ENCODE measurements at regions not wholly inside any gene's neighbourhood (a gene's known extent, or its start where the extent isn't known, plus 50 kb on each side); places are given as distances from the start of the nearest gene placed in this dataset.

- no peak for DNase-seq (ENCODE audit: low spot score)
Observed at GRCh38 chr10:43000651-43001426, 76.0 kb upstream of the RET start.

- DNase-seq (ENCODE audit: low spot score) = no peak
Observed at GRCh38 chr10:43001427-43001795, 75.5 kb upstream of the RET start.

GRCh38 chr10:43002596-43002995, 74.3 kb upstream of the RET start:
- no peak for DNase-seq (ENCODE audit: low spot score)

GRCh38 chr10:43006490-43006889, 70.4 kb upstream of the RET start:
- DNase-seq (ENCODE audit: low spot score) = no peak

- no peak for DNase-seq (ENCODE audit: low spot score)
Observed at GRCh38 chr10:43012578-43012977, 64.3 kb upstream of the RET start.

- DNase-seq (ENCODE audit: low spot score) = no peak
Observed at GRCh38 chr10:43013065-43013464, 63.8 kb upstream of the RET start.

GRCh38 chr10:43024524-43024923, 52.3 kb upstream of the RET start:
- no peak for DNase-seq (ENCODE audit: low spot score)

GRCh38 chr10:43024942-43025700, 51.7 kb upstream of the RET start:
- DNase-seq (ENCODE audit: low spot score) = no peak

GRCh38 chr10:43026039-43026973, 50.6 kb upstream of the RET start:
- no peak for DNase-seq (ENCODE audit: low spot score)

Data from A172 (cell line).